ENCODE measurements at regions not wholly inside any gene's neighbourhood (a gene's known extent, or its start where the extent isn't known, plus 50 kb on each side); places are given as distances from the start of the nearest gene placed in this dataset.
"Not testable (repeated sequence)": the region's sequence is repeated elsewhere in the genome, so short reads cannot be mapped to it uniquely, and the experiment has no call there.

- Histone ChIP-seq H3K9ac (ENCODE audit: low read length) (no peak overlapping the region), H3K36me3 (ENCODE audit: low read depth, low read length) (no peaks in the 10 kb centered on the region), H3F3A (ENCODE audit: low read length, unreplicated experiment) (no peaks in the 10 kb centered on the region), H3K27ac (ENCODE audit: low read length) (no peak overlapping the region), H3K4me3 (ENCODE audit: low read length) (no peak overlapping the region), H2AFZ (ENCODE audit: low read length) (no peak overlapping the region), H4K20me1 (ENCODE audit: low read length) (no peaks in the 10 kb centered on the region), H3K9me2 (replicated peaks; ENCODE audit: low read length) (no peaks in the 10 kb centered on the region), H3K79me2 (ENCODE audit: low read length) (no peaks in the 10 kb centered on the region), H3K4me2 (ENCODE audit: low read length) (no peak overlapping the region), H3K4me1 (ENCODE audit: insufficient read depth, low read length) (no peaks in the 10 kb centered on the region), H3K27me3 (ENCODE audit: low read length) (no peaks in the 10 kb centered on the region), H3K9me3 (ENCODE audit: low read length) (no peaks in the 10 kb centered on the region)
- DNase-seq = no peak
- CTCF ChIA-PET = interaction anchor here (0.6 kb wide), 1 partner anchor 185 kb away, joined by 8 read pairs; no protein-coding TSS in a partner anchor
- intact Hi-C loops (cut with micrococcal nuclease) = no loop called here
- POLR2A ChIA-PET (ENCODE audit: unreplicated experiment) = no interaction called here
- no TSS peak for BruUV-seq (replicated peaks)
- TF ChIP-seq EZH2phosphoT487 (IDR thresholded peaks at IDR 0.05; ENCODE audit: borderline replicate concordance, low read length) = no peak
- no peak for TF ChIP-seq EZH2 (IDR thresholded peaks at IDR 0.05; ENCODE audit: low read length, unreplicated experiment)
- no peak for TF ChIP-seq CTCF (conservative IDR thresholded peaks at IDR 0.05; ENCODE audit: low read depth, low read length)
- no peak for ATAC-seq
Measured at GRCh38 chr13:73521985-73522524, 463.2 kb downstream of the KLF5 start.

- BruUV-seq (replicated peaks) = no TSS peak
- H3K4me3 ChIP-seq (ENCODE audit: low read length) = no peak overlapping the region
- H3F3A ChIP-seq (ENCODE audit: low read length, unreplicated experiment) = no peaks in the 10 kb centered on the region
- TF ChIP-seq EZH2phosphoT487 (IDR thresholded peaks at IDR 0.05; ENCODE audit: borderline replicate concordance, low read length) (no peak), EZH2 (IDR thresholded peaks at IDR 0.05; ENCODE audit: low read length, unreplicated experiment) (no peak), CTCF (conservative IDR thresholded peaks at IDR 0.05; ENCODE audit: low read depth, low read length) (no peak)
- no peaks in the 10 kb centered on the region for H3K4me1 ChIP-seq (ENCODE audit: insufficient read depth, low read length)
- no peak overlapping the region for H3K27ac ChIP-seq (ENCODE audit: low read length)
- no peak overlapping the region for H3K4me2 ChIP-seq (ENCODE audit: low read length)
- no peaks in the 10 kb centered on the region for H4K20me1 ChIP-seq (ENCODE audit: low read length)
- ATAC-seq = no peak
- H3K27me3 ChIP-seq (ENCODE audit: low read length) = no peaks in the 10 kb centered on the region
- no peaks in the 10 kb centered on the region for H3K9me2 ChIP-seq (replicated peaks; ENCODE audit: low read length)
- H2AFZ ChIP-seq (ENCODE audit: low read length) = no peak overlapping the region
- DNase-seq = no peak
- POLR2A ChIA-PET (ENCODE audit: unreplicated experiment) = interaction anchor here (0.7 kb wide), 1 partner anchor 358 kb away, joined by 9 read pairs; no protein-coding TSS in a partner anchor
- H3K9ac ChIP-seq (ENCODE audit: low read length) = no peak overlapping the region
- CTCF ChIA-PET = interaction anchor here (0.6 kb wide), 1 partner anchor 185 kb away, joined by 8 read pairs; no protein-coding TSS in a partner anchor
- no peaks in the 10 kb centered on the region for H3K36me3 ChIP-seq (ENCODE audit: low read depth, low read length)
- no peaks in the 10 kb centered on the region for H3K79me2 ChIP-seq (ENCODE audit: low read length)
- intact Hi-C loops (cut with micrococcal nuclease) = no loop called here
- H3K9me3 ChIP-seq (ENCODE audit: low read length) = no peaks in the 10 kb centered on the region
Measured at GRCh38 chr13:73521290-73521624, 462.5 kb downstream of the KLF5 start.

GRCh38 chr13:73520566-73521289 lies 461.9 kb downstream of the KLF5 start:
- no peak overlapping the region for H2AFZ ChIP-seq (ENCODE audit: low read length)
- H3K9me2 ChIP-seq (replicated peaks; ENCODE audit: low read length) = no peaks in the 10 kb centered on the region
- ATAC-seq (no peak), DNase-seq (no peak)
- H3K79me2 ChIP-seq (ENCODE audit: low read length) = no peaks in the 10 kb centered on the region
- POLR2A ChIA-PET (ENCODE audit: unreplicated experiment) = interaction anchor here (0.7 kb wide), 1 partner anchor 357 kb away, joined by 9 read pairs; no protein-coding TSS in a partner anchor
- no peaks in the 10 kb centered on the region for H3K9me3 ChIP-seq (ENCODE audit: low read length)
- no peaks in the 10 kb centered on the region for H3K27me3 ChIP-seq (ENCODE audit: low read length)
- no peak overlapping the region for H3K27ac ChIP-seq (ENCODE audit: low read length)
- TF ChIP-seq EZH2phosphoT487 (IDR thresholded peaks at IDR 0.05; ENCODE audit: borderline replicate concordance, low read length) = no peak
- TF ChIP-seq EZH2 (IDR thresholded peaks at IDR 0.05; ENCODE audit: low read length, unreplicated experiment) = no peak
- no peak for TF ChIP-seq CTCF (conservative IDR thresholded peaks at IDR 0.05; ENCODE audit: low read depth, low read length)
- no peaks in the 10 kb centered on the region for H3F3A ChIP-seq (ENCODE audit: low read length, unreplicated experiment)
- CTCF ChIA-PET = no interaction called here
- no peak overlapping the region for H3K9ac ChIP-seq (ENCODE audit: low read length)
- no TSS peak for BruUV-seq (replicated peaks)
- H4K20me1 ChIP-seq (ENCODE audit: low read length) = no peaks in the 10 kb centered on the region
- no peak overlapping the region for H3K4me2 ChIP-seq (ENCODE audit: low read length)
- H3K4me3 ChIP-seq (ENCODE audit: low read length) = no peak overlapping the region
- intact Hi-C loops (cut with micrococcal nuclease) = no loop called here
- no peaks in the 10 kb centered on the region for H3K4me1 ChIP-seq (ENCODE audit: insufficient read depth, low read length)
- no peaks in the 10 kb centered on the region for H3K36me3 ChIP-seq (ENCODE audit: low read depth, low read length)

- intact Hi-C loops (cut with micrococcal nuclease); DNase-seq: not testable (repeated sequence)
Measured at GRCh38 chr13:73520135-73520534, 461.3 kb downstream of the KLF5 start.

More at GRCh38 chr13:73520135-73520534, 461.3 kb downstream of the KLF5 start:
- H3K36me3 ChIP-seq (ENCODE audit: low read depth, low read length); H3K9ac ChIP-seq (ENCODE audit: low read length); H3K4me3 ChIP-seq (ENCODE audit: low read length); BruUV-seq (replicated peaks); H3K9me3 ChIP-seq (ENCODE audit: low read length); H3K79me2 ChIP-seq (ENCODE audit: low read length); H2AFZ ChIP-seq (ENCODE audit: low read length); CTCF ChIA-PET; H3K4me1 ChIP-seq (ENCODE audit: insufficient read depth, low read length); H3F3A ChIP-seq (ENCODE audit: low read length, unreplicated experiment); H4K20me1 ChIP-seq (ENCODE audit: low read length); ATAC-seq; H3K27ac ChIP-seq (ENCODE audit: low read length); POLR2A ChIA-PET (ENCODE audit: unreplicated experiment); H3K4me2 ChIP-seq (ENCODE audit: low read length); H3K9me2 ChIP-seq (replicated peaks; ENCODE audit: low read length); H3K27me3 ChIP-seq (ENCODE audit: low read length): not testable (repeated sequence)

Measured in PC-3 (cell line).